Karpas-422 (cell line): ENCODE measurements at regions not wholly inside any gene's neighbourhood (a gene's known extent, or its start where the extent isn't known, plus 50 kb on each side); places are given as distances from the start of the nearest gene placed in this dataset.

Experiments
- DNase-seq: peaks from one replicate; pipeline ENCODE4 v3.0.0-alpha.2; 2015
- H2AFZ ChIP-seq: fragments of 200-600 bp; sonication (generic); 2 replicates; pipeline ENCODE4 v1.6.1; 2014; ENCODE audit warnings: antibody characterized with exemption, low read length, mixed read lengths
- H3K27ac ChIP-seq: fragments of 200-600 bp; sonication (generic); 2 replicates; pipeline ENCODE4 v1.5.1; 2014; ENCODE audit warnings: mild to moderate bottlenecking, low read length, moderate library complexity
- H3K27me3 ChIP-seq: fragments of 200-600 bp; sonication (generic); 2 replicates; pipeline ENCODE4 v1.6.1; 2014; ENCODE audit warnings: low read length, mixed read lengths
- H3K36me3 ChIP-seq: fragments of 200-600 bp; sonication (generic); 2 replicates; pipeline ENCODE4 v1.6.1; 2014; ENCODE audit warnings: low read length, mixed read lengths; ENCODE audit not compliant: insufficient read depth
- H3K4me1 ChIP-seq: fragments of 200-600 bp; sonication (generic); 2 replicates; pipeline ENCODE4 v1.6.1; 2014; ENCODE audit warnings: mild to moderate bottlenecking, low read length, mixed read lengths
- H3K4me2 ChIP-seq: fragments of 200-600 bp; sonication (generic); 2 replicates; pipeline ENCODE4 v1.6.1; 2014; ENCODE audit warnings: low read length, low read depth, mild to moderate bottlenecking; ENCODE audit not compliant: poor library complexity, severe bottlenecking
- H3K4me3 ChIP-seq: fragments of 200-600 bp; sonication (generic); 2 replicates; pipeline ENCODE4 v1.5.1; 2014; ENCODE audit warnings: mild to moderate bottlenecking, antibody characterized with exemption, low read length, mixed read lengths
- H3K79me2 ChIP-seq: fragments of 200-600 bp; sonication (generic); 2 replicates; pipeline ENCODE4 v1.6.1; 2014; ENCODE audit warnings: mild to moderate bottlenecking, low read length, mixed read lengths
- H3K9ac ChIP-seq: fragments of 200-600 bp; sonication (generic); 2 replicates; pipeline ENCODE4 v1.6.0; 2014; ENCODE audit warnings: low read length
- H3K9me2 ChIP-seq: fragments of 200-600 bp; sonication (generic), shearing (Covaris generic); replicated peaks from 2 replicates; pipeline ENCODE4 v1.6.0; 2014; ENCODE audit warnings: mild to moderate bottlenecking, low read length, moderate library complexity; ENCODE audit not compliant: insufficient read depth
- H3K9me3 ChIP-seq: fragments of 300-700, 200-600 bp; sonication (generic); 2 replicates; pipeline ENCODE4 v1.6.1; 2014; ENCODE audit warnings: low read length, mixed read lengths
- H4K20me1 ChIP-seq: fragments of 200-600 bp; sonication (generic); 2 replicates; pipeline ENCODE4 v1.6.1; 2014; ENCODE audit warnings: mild to moderate bottlenecking, antibody characterized with exemption, low read length, low read depth; ENCODE audit not compliant: insufficient read depth

- H4K20me1 ChIP-seq, result no peaks in the 10 kb centered on the region
- H3K9ac ChIP-seq, result no peak overlapping the region
- H3K9me2 ChIP-seq, result no peaks in the 10 kb centered on the region
- H3K4me3 ChIP-seq, result no peak overlapping the region
- H3K79me2 ChIP-seq, result no peaks in the 10 kb centered on the region
- no peaks in the 10 kb centered on the region for H3K27me3 ChIP-seq
- no peak overlapping the region for H3K4me2 ChIP-seq
- H3K27ac ChIP-seq, result no peak overlapping the region
- H3K9me3 ChIP-seq, result no peaks in the 10 kb centered on the region
- no peak overlapping the region for H2AFZ ChIP-seq
- no peaks in the 10 kb centered on the region for H3K36me3 ChIP-seq
- DNase-seq, result no peak
- H3K4me1 ChIP-seq, result peaks cover 16% of the 10 kb centered on the region
Observed at GRCh38 chr11:126113012-126113411, 50.3 kb upstream of the CDON start.

- Histone ChIP-seq H3K9me3 (no peaks in the 10 kb centered on the region), H3K27me3 (no peaks in the 10 kb centered on the region), H2AFZ (no peak overlapping the region), H3K9me2 (no peaks in the 10 kb centered on the region), H3K4me3 (no peak overlapping the region), H3K79me2 (no peaks in the 10 kb centered on the region), H4K20me1 (no peaks in the 10 kb centered on the region), H3K4me2 (no peak overlapping the region), H3K27ac (no peak overlapping the region), H3K36me3 (no peaks in the 10 kb centered on the region), H3K4me1 (peaks cover 16% of the 10 kb centered on the region), H3K9ac (no peak overlapping the region)
- DNase-seq, result no peak
Observed at GRCh38 chr11:126112547-126112946, 49.9 kb upstream of the CDON start.
